Activated B cell treated with CpG ODN at 0.5 μM for 24 hours (primary cell): ENCODE measurements at regions not wholly inside any gene's neighbourhood (a gene's known extent, or its start where the extent isn't known, plus 50 kb on each side); places are given as distances from the start of the nearest gene placed in this dataset.
"Not testable (repeated sequence)": the region's sequence is repeated elsewhere in the genome, so short reads cannot be mapped to it uniquely, and the experiment has no call there.

Experiments used
- ATAC-seq: fragments of 200-7000 bp; cut with Tn5 transposase; one replicate; pipeline ENCODE4 v1.10.0; 2021; ENCODE audit warnings: low read depth, mild to moderate bottlenecking, moderate library complexity
- CTCF ChIA-PET: fragments of 350-600 bp; sonication (Branson Sonifier 250); formaldehyde crosslinking; loops from one replicate; lab custom pipeline; 2021; ENCODE audit warnings: antibody characterized with exemption; lab: Charles Lee
- POLR2A ChIA-PET: fragments of 350-600 bp; sonication (Branson Sonifier 250); formaldehyde crosslinking; loops from one replicate; lab custom pipeline; 2021; ENCODE audit warnings: antibody characterized with exemption; lab: Charles Lee
- DNase-seq: peaks from one replicate; pipeline ENCODE4 v3.0.0; 2022
- H3K27ac Mint-ChIP-seq: one replicate; pipeline ENCODE4 v1.8.0; 2020; ENCODE audit warnings: mixed read lengths
- H3K27me3 Mint-ChIP-seq: one replicate; pipeline ENCODE4 v1.8.0; 2021; ENCODE audit warnings: mixed read lengths
- H3K36me3 Mint-ChIP-seq: one replicate; pipeline ENCODE4 v1.8.0; 2021; ENCODE audit warnings: low read depth, mixed read lengths
- H3K4me1 Mint-ChIP-seq: one replicate; pipeline ENCODE4 v1.8.0; 2021; ENCODE audit warnings: mixed read lengths
- H3K4me3 Mint-ChIP-seq: one replicate; pipeline ENCODE4 v1.8.0; 2020; ENCODE audit warnings: mild to moderate bottlenecking, mixed read lengths
- H3K9me3 Mint-ChIP-seq: one replicate; pipeline ENCODE4 v1.8.0; 2020; ENCODE audit warnings: mixed read lengths
- CTCF ChIP-seq: fragments of 200-600 bp; IDR thresholded peaks from one replicate; pipeline ENCODE4 v1.8.0; 2022; ENCODE audit warnings: antibody characterized with exemption, mild to moderate bottlenecking
- intact Hi-C: fragments of 100-400 bp; cut with micrococcal nuclease; formaldehyde crosslinking; loops from one replicate; pipeline ENCODE4 v1.15.1; 2024

DNA sequence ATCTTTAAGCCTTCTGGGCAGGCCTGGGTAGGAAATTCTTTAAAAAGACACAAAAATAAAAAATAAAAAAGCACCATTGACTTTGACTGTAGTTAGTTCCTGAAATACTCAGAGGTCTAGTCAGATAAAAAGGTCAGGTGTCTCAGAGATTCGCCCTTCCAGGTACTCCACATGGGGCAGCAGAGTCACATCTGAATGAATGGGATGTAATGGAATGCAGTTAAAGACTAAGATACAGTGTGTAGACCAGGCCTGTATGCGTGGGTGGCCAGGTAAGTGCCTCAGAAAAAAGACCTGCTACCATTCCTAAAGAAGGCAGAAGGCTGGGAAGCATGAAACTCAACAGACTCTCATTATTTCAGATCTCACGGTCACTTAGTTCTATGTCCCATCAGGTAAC is 68.6 kb upstream of the SEM1 start:
- intact Hi-C loops: no loop called here
- H3K27me3 Mint-ChIP-seq: no peaks in the 10 kb centered on the region
- H3K36me3 Mint-ChIP-seq: no peaks in the 10 kb centered on the region
- POLR2A ChIA-PET: no interaction called here
- TF ChIP-seq CTCF: no peak
- H3K27ac Mint-ChIP-seq: no peak overlapping the region
- DNase-seq: no peak
- no peaks in the 10 kb centered on the region for H3K9me3 Mint-ChIP-seq
- CTCF ChIA-PET: no interaction called here
- no peaks in the 10 kb centered on the region for H3K4me1 Mint-ChIP-seq
- ATAC-seq: no peak
- H3K4me3 Mint-ChIP-seq: no peak overlapping the region

DNA sequence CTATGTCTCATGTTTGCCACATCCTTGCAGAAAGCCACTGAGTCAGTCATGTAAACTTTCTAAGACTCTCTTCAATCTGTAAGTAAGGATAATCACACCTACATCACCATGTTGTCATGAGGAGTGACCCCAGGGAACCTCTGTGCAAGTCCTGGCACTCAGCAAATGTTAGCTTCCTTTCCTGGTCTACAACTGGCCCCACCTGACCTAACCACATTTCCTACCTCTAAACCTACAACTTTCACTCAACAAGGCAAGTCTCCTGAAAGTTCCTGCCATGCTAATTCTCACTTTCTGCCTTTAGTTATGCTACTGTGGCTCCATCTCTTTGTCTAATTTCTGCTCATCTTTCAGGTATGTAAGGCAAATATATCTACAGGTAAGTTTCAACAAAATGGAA is 72.3 kb upstream of the SEM1 start:
- Mint-ChIP-seq H3K27ac (no peak overlapping the region), H3K9me3 (no peaks in the 10 kb centered on the region), H3K4me3 (no peak overlapping the region), H3K27me3 (no peaks in the 10 kb centered on the region), H3K4me1 (no peaks in the 10 kb centered on the region), H3K36me3 (no peaks in the 10 kb centered on the region)
- POLR2A ChIA-PET: no interaction called here
- intact Hi-C loops: no loop called here
- ATAC-seq (no peak), DNase-seq (no peak)
- CTCF ChIA-PET: no interaction called here
- TF ChIP-seq CTCF: no peak

GRCh38 chr7:96782686-96783298 is 73.1 kb upstream of the SEM1 start:
- POLR2A ChIA-PET, H3K4me3 Mint-ChIP-seq, H3K27me3 Mint-ChIP-seq, H3K36me3 Mint-ChIP-seq, ATAC-seq, H3K4me1 Mint-ChIP-seq, CTCF ChIA-PET, DNase-seq, H3K9me3 Mint-ChIP-seq, H3K27ac Mint-ChIP-seq, intact Hi-C loops: not testable (repeated sequence)

- ATAC-seq: no peak
- no peaks in the 10 kb centered on the region for H3K4me1 Mint-ChIP-seq
- no peak overlapping the region for H3K27ac Mint-ChIP-seq
- DNase-seq: no peak
- H3K36me3 Mint-ChIP-seq: no peaks in the 10 kb centered on the region
- no peak overlapping the region for H3K4me3 Mint-ChIP-seq
- H3K27me3 Mint-ChIP-seq: no peaks in the 10 kb centered on the region
- POLR2A ChIA-PET: interaction anchor here (0.7 kb wide), 1 partner anchor 1822 kb away, joined by 5 read pairs; no protein-coding TSS in a partner anchor
- intact Hi-C loops: no loop called here
- no peaks in the 10 kb centered on the region for H3K9me3 Mint-ChIP-seq
- no peak for TF ChIP-seq CTCF
- CTCF ChIA-PET: no interaction called here
These were observed 75.0 kb upstream of the SEM1 start for GRCh38 chr7:96784597-96784996.

- Mint-ChIP-seq H3K27ac (no peak overlapping the region), H3K9me3 (no peaks in the 10 kb centered on the region), H3K27me3 (no peaks in the 10 kb centered on the region), H3K36me3 (no peaks in the 10 kb centered on the region), H3K4me1 (no peaks in the 10 kb centered on the region), H3K4me3 (no peak overlapping the region)
- no peak for TF ChIP-seq CTCF
- intact Hi-C loops: no loop called here
- CTCF ChIA-PET: no interaction called here
- DNase-seq: no peak
- ATAC-seq: no peak
- POLR2A ChIA-PET: no interaction called here
These were observed 76.8 kb upstream of the SEM1 start for GRCh38 chr7:96786261-96786997.
